22Rv1 (cell line): ENCODE measurements at regions not wholly inside any gene's neighbourhood (a gene's known extent, or its start where the extent isn't known, plus 50 kb on each side); places are given as distances from the start of the nearest gene placed in this dataset.

ENCODE experiments used
- CTCF ChIP-seq: fragments of 450-650 bp; IDR thresholded peaks from 2 replicates; pipeline ENCODE4 v1.5.1; 2017; ENCODE audit warnings: mild to moderate bottlenecking
- ZFX ChIP-seq: fragments of 450-650 bp; IDR thresholded peaks from 2 replicates; pipeline ENCODE4 v1.6.1; 2017; ENCODE audit warnings: antibody characterized with exemption, borderline replicate concordance

GRCh38 chr13:106709522-106709921, 141.6 kb upstream of the ARGLU1 start:
- TF ChIP-seq CTCF (no peak), ZFX (no peak)
